A549 (cell line): ENCODE measurements at regions not wholly inside any gene's neighbourhood (a gene's known extent, or its start where the extent isn't known, plus 50 kb on each side); places are given as distances from the start of the nearest gene placed in this dataset.

ENCODE experiments used
- ATAC-seq, 2 experiments: fragments of 200-7000 bp in 1 of 2; fragments of >200 bp in 1 of 2; cut with Nextera tagmentation in 1 of 2; cut with Tn5 transposase in 1 of 2; 3 replicates each; pipeline versions ENCODE4 v1.8.0 to v1.9.1; 2018 to 2020; ENCODE audit warnings: mild to moderate bottlenecking in 1 of 2, moderate library complexity in 1 of 2
- CTCF ChIA-PET: fragments of 300-600 bp; sonication (Branson Sonifier 250); formaldehyde crosslinking; extraction: SDS; loops from one replicate; lab custom pipeline; 2021; ENCODE audit warnings: antibody characterized with exemption, inconsistent platforms; lab: Yijun Ruan, JAX
- POLR2A ChIA-PET: fragments of 350-600 bp; formaldehyde crosslinking; extraction: SDS; loops from one replicate; lab custom pipeline; 2021; ENCODE audit warnings: antibody characterized with exemption, inconsistent platforms; lab: Yijun Ruan, JAX
- DNase-seq, 2 experiments: peaks; one replicate each; pipeline versions ENCODE4 v3.0.0 to v3.0.0-alpha.2; 2011 to 2016; ENCODE audit warnings: low read depth in 1 of 2, low spot score in 1 of 2
- FAIRE-seq: peaks from 2 replicates; lab custom pipeline; 2011; peaks lifted over from hg19 to GRCh38; lab: Jason Lieb, UNC
- H3K27ac ChIP-seq, 2 experiments: fragments of >200 bp; sonication (Bioruptor Twin); formaldehyde crosslinking; 3 replicates each; pipeline ENCODE4 v1.5.1; 2016 to 2017
- H3K4me1 ChIP-seq: fragments of >200 bp; sonication (Bioruptor Twin); formaldehyde crosslinking; 3 replicates; pipeline ENCODE4 v1.6.1; 2016
- H3K4me2 ChIP-seq: fragments of >200 bp; sonication (Bioruptor Twin); formaldehyde crosslinking; 3 replicates; pipeline ENCODE4 v1.6.1; 2016
- H3K4me3 ChIP-seq: fragments of >200 bp; sonication (Bioruptor Twin); formaldehyde crosslinking; 3 replicates; pipeline ENCODE4 v1.5.1; 2016
- H3K9me3 ChIP-seq: fragments of >200 bp; sonication (Bioruptor Twin); formaldehyde crosslinking; 3 replicates; pipeline ENCODE4 v1.6.1; 2016
- CBX2 ChIP-seq: fragments of 200-600 bp; sonication (generic); IDR thresholded peaks from 2 replicates; pipeline ENCODE4 v1.6.1; 2016; ENCODE audit warnings: low read depth, mild to moderate bottlenecking, borderline replicate concordance
- CEBPB ChIP-seq, 2 experiments: fragments of >200 bp in 1 of 2; sonication (Bioruptor Twin) in 1 of 2; formaldehyde crosslinking in 1 of 2; IDR thresholded peaks; 2 replicates each; pipeline ENCODE4 v1.6.1; 2012 to 2016
- EHF ChIP-seq: fragments of 250-450 bp; sonication (Bioruptor Pico); IDR thresholded peaks from 2 replicates; pipeline ENCODE4 v1.5.0; 2020; ENCODE audit warnings: mild to moderate bottlenecking
- EHMT2 ChIP-seq: fragments of 200-600 bp; sonication (generic); IDR thresholded peaks from 2 replicates; pipeline ENCODE4 v1.6.1; 2016; ENCODE audit warnings: antibody characterized with exemption, low read depth, mild to moderate bottlenecking, moderate library complexity
- EP300 ChIP-seq, 2 experiments: fragments of >200 bp; sonication (Bioruptor Twin); formaldehyde crosslinking; IDR thresholded peaks; 2 replicates in 1 of 2; 3 replicates in 1 of 2; pipeline ENCODE4 v1.6.1; 2016 to 2017
- ESRRA ChIP-seq: fragments of 150-350 bp; IDR thresholded peaks from 2 replicates; pipeline ENCODE4 v1.6.1; 2014; ENCODE audit warnings: mild to moderate bottlenecking, low read length, borderline replicate concordance
- FOSB ChIP-seq: fragments of 250-450 bp; sonication (Bioruptor Pico); IDR thresholded peaks from 2 replicates; pipeline ENCODE4 v1.5.0; 2020; ENCODE audit warnings: mild to moderate bottlenecking, moderate library complexity
- FOXS1 ChIP-seq: fragments of 250-450 bp; sonication (Bioruptor Pico); IDR thresholded peaks from 2 replicates; pipeline ENCODE4 v1.5.0; 2020; ENCODE audit warnings: mild to moderate bottlenecking, moderate library complexity
- HOXA7 ChIP-seq: fragments of 250-450 bp; sonication (Bioruptor Pico); IDR thresholded peaks from 2 replicates; pipeline ENCODE4 v1.5.0; 2020; ENCODE audit warnings: mild to moderate bottlenecking, moderate library complexity
- HOXB13 ChIP-seq: fragments of 250-450 bp; sonication (Bioruptor Pico); IDR thresholded peaks from 2 replicates; pipeline ENCODE4 v1.5.0; 2020; ENCODE audit warnings: low read depth, mild to moderate bottlenecking, moderate library complexity
- JUNB ChIP-seq: fragments of >200 bp; sonication (Bioruptor Twin); formaldehyde crosslinking; IDR thresholded peaks from 2 replicates; pipeline ENCODE4 v1.6.1; 2016
- KDM1A ChIP-seq: fragments of 200-600 bp; sonication (generic); IDR thresholded peaks from 2 replicates; pipeline ENCODE4 v1.6.1; 2016; ENCODE audit warnings: low read depth, mild to moderate bottlenecking
- MAZ ChIP-seq: fragments of 150-350 bp; IDR thresholded peaks from 2 replicates; pipeline ENCODE4 v1.6.1; 2014; ENCODE audit warnings: antibody characterized with exemption, low read depth, low read length, borderline replicate concordance
- MYC ChIP-seq: IDR thresholded peaks from 2 replicates; pipeline ENCODE4 v1.6.1; 2012; ENCODE audit warnings: mild to moderate bottlenecking, inconsistent platforms, low read length, improper control_type of control experiment, borderline replicate concordance
- NFE2L2 ChIP-seq: fragments of 150-350 bp; conservative IDR thresholded peaks from 2 replicates; pipeline ENCODE4 v1.6.1; 2014; ENCODE audit warnings: low read length
- RAD21 ChIP-seq, 2 experiments: fragments of >200 bp in 1 of 2; sonication (Bioruptor Twin) in 1 of 2; formaldehyde crosslinking in 1 of 2; IDR thresholded peaks in 1 of 2; conservative IDR thresholded peaks in 1 of 2; 2 replicates in 1 of 2; 3 replicates in 1 of 2; pipeline ENCODE4 v1.6.1; 2012 to 2018; ENCODE audit warnings: inconsistent platforms in 1 of 2
- RARB ChIP-seq: fragments of 250-450 bp; sonication (Bioruptor Pico); IDR thresholded peaks from 2 replicates; pipeline ENCODE4 v1.8.0; 2021; ENCODE audit warnings: mild to moderate bottlenecking, moderate library complexity
- SREBF2 ChIP-seq: fragments of 450-650 bp; IDR thresholded peaks from 2 replicates; pipeline ENCODE4 v1.6.1; 2014; ENCODE audit warnings: mild to moderate bottlenecking, moderate library complexity
- TP53 ChIP-seq: fragments of 250-450 bp; sonication (Bioruptor Pico); IDR thresholded peaks from 2 replicates; pipeline ENCODE4 v1.5.0; 2021; ENCODE audit warnings: mild to moderate bottlenecking, moderate library complexity
- ZFP36 ChIP-seq: fragments of 450-650 bp; IDR thresholded peaks from 2 replicates; pipeline ENCODE4 v1.6.1; 2014; ENCODE audit warnings: borderline replicate concordance; ENCODE audit not compliant: partially characterized antibody
- ZSCAN20 ChIP-seq: fragments of 250-450 bp; sonication (Bioruptor Pico); IDR thresholded peaks from 2 replicates; pipeline ENCODE4 v1.8.0; 2022; ENCODE audit warnings: mild to moderate bottlenecking, moderate library complexity
- WGBS: methylation state at CpG from one replicate; pipeline ENCODE4 v1.1.6; 2017; ENCODE audit errors: missing lambda C conversion rate; 5-methylcytosine and 5-hydroxymethylcytosine counted together
- TF ChIP-seq, protein P1 (sequence below): fragments of 450-650 bp; IDR thresholded peaks from 2 replicates; pipeline ENCODE4 v1.6.1; 2014; ENCODE audit warnings: antibody characterized with exemption
- TF ChIP-seq, protein P2 (sequence below): IDR thresholded peaks from 2 replicates; pipeline ENCODE4 v1.6.1; 2012
- TF ChIP-seq, protein P3 (sequence below): fragments of 150-350 bp; IDR thresholded peaks from 2 replicates; pipeline ENCODE4 v1.6.1; 2014; ENCODE audit warnings: low read depth, mild to moderate bottlenecking, low read length
- TF ChIP-seq, protein P4 (sequence below): fragments of 200-600 bp; sonication (generic); IDR thresholded peaks from 2 replicates; pipeline ENCODE4 v1.6.1; 2016; ENCODE audit warnings: antibody characterized with exemption, mild to moderate bottlenecking, moderate library complexity
- TF ChIP-seq, protein P5 (sequence below): fragments of >200 bp; sonication (Bioruptor Twin); formaldehyde crosslinking; IDR thresholded peaks from 2 replicates; pipeline ENCODE4 v1.6.1; 2016

DNA sequence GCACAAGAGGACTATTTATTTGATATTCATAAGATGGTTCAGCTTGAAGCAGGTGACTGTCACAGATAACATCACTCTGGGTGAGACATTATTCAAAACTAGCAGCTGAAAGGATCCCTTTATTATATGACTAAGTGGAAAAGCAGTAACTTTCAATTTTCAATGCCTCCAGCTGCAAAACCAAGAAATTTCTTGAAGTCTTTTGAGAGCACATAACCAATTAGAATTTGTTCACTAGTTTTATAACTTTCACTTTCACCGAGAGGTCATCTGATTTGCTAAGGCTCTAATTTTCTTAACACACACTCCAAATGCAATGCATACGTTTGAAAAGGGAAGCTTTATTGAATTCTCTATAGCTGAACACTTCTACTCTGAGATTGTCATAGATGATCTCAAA lies 88.6 kb upstream of the KLF14 start:
- H3K27ac ChIP-seq, result no peak overlapping the region
- ATAC-seq, result no peak

DNA sequence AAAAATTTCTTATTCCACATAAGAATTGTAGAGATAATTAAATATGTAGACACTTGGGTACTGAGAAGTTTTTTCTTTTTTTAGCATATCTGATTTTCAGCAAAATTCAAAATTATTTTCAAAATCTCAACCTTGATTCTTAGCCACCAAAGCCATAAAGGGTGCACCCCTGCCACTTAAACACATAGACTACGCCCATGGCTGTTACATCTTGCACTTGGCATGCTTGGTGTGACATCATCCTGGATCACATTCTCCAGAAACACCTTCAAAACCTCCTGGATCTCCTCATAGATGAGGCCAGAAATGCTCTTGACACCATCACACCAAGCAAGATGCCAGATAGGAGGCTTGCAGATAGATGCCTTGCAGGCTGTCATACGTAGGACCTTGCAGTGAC lies 89.1 kb upstream of the KLF14 start:
- Histone ChIP-seq H3K4me1 (no peaks in the 10 kb centered on the region), H3K4me2 (no peak overlapping the region), H3K27ac (no peak overlapping the region), H3K9me3 (peaks cover 16% of the 10 kb centered on the region; the same call in 1 of the 3 replicates), H3K4me3 (no peak overlapping the region)
- DNase-seq (no peak), FAIRE-seq (no peak), ATAC-seq (no peak)
- ChIA-PET CTCF (interaction anchor here (1.8 to 2.1 kb wide), 2 partner anchors 8 to 10 kb away, joined by 7 to 8 read pairs; no protein-coding TSS in a partner anchor), POLR2A (no interaction called here)
- WGBS, result 90% methylated on average over 2 of the region's 2 CpGs
- TF ChIP-seq, protein P1, sequence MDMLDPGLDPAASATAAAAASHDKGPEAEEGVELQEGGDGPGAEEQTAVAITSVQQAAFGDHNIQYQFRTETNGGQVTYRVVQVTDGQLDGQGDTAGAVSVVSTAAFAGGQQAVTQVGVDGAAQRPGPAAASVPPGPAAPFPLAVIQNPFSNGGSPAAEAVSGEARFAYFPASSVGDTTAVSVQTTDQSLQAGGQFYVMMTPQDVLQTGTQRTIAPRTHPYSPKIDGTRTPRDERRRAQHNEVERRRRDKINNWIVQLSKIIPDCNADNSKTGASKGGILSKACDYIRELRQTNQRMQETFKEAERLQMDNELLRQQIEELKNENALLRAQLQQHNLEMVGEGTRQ, result no peak
- no peak for TF ChIP-seq EP300 (IDR thresholded peaks at IDR 0.05)
- no peak for TF ChIP-seq CEBPB (IDR thresholded peaks at IDR 0.05)
- no peak for TF ChIP-seq RARB
- no peak for TF ChIP-seq JUNB
- TF ChIP-seq EHF, result no peak
- TF ChIP-seq HOXB13 (CRISPR knock-in tag), result no peak
- TF ChIP-seq, protein P2, sequence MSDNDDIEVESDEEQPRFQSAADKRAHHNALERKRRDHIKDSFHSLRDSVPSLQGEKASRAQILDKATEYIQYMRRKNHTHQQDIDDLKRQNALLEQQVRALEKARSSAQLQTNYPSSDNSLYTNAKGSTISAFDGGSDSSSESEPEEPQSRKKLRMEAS, result no peak
- no peak for TF ChIP-seq RAD21 (conservative IDR thresholded peaks at IDR 0.05 in 1 of 2, IDR thresholded peaks at IDR 0.05 in 1 of 2)
- TF ChIP-seq, protein P3, sequence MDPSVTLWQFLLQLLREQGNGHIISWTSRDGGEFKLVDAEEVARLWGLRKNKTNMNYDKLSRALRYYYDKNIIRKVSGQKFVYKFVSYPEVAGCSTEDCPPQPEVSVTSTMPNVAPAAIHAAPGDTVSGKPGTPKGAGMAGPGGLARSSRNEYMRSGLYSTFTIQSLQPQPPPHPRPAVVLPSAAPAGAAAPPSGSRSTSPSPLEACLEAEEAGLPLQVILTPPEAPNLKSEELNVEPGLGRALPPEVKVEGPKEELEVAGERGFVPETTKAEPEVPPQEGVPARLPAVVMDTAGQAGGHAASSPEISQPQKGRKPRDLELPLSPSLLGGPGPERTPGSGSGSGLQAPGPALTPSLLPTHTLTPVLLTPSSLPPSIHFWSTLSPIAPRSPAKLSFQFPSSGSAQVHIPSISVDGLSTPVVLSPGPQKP, result no peak
- no peak for TF ChIP-seq FOXS1

More for the DNA sequence above, 88.6 kb upstream of the KLF14 start:
- Histone ChIP-seq H3K4me3 (no peak overlapping the region), H3K4me1 (no peaks in the 10 kb centered on the region), H3K4me2 (no peak overlapping the region), H3K9me3 (peaks cover 15% of the 10 kb centered on the region; the same call in 1 of the 3 replicates)
- CTCF ChIA-PET, result interaction anchor here (1.3 to 2.1 kb wide), 3 partner anchors 9 to 14 kb away, joined by 3 to 8 read pairs (median 7); no protein-coding TSS in a partner anchor
- DNase-seq, result no peak
- no peak for TF ChIP-seq SREBF2
- no peak for TF ChIP-seq FOSB (CRISPR knock-in tag)
- TF ChIP-seq HOXA7 (CRISPR knock-in tag), result no peak
- TF ChIP-seq RAD21 (conservative IDR thresholded peaks at IDR 0.05 in 1 of 2, IDR thresholded peaks at IDR 0.05 in 1 of 2), result no peak
- WGBS, result 61% methylated on average over 2 of the region's 2 CpGs
- FAIRE-seq, result no peak
- POLR2A ChIA-PET, result no interaction called here

DNA sequence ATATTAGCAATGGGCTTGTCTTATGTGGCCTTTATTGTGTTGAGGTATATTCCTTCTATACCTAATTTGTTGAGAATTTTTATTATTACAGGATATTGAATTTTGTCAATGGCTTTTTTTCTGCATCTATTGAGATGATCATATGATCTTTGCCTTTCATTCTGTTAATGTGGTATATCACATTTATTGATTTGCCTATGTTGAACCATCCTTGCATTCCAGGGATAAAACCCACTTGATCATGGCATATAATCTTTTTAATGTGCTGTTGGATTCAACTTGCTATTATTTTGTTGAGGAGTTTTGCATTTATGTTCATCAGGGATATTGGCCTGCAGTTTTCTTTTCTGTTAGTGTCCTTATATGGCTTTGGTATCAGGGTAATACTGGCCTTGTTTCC lies 91.8 kb upstream of the KLF14 start:
- ChIA-PET POLR2A (no interaction called here), CTCF (no interaction called here)
- FAIRE-seq (no peak), ATAC-seq (no peak), DNase-seq (no peak)
- H3K4me3 ChIP-seq, result no peak overlapping the region
- H3K4me2 ChIP-seq, result no peak overlapping the region
- H3K4me1 ChIP-seq, result no peaks in the 10 kb centered on the region
- H3K9me3 ChIP-seq, result peaks cover 17% of the 10 kb centered on the region; the same call in 1 of the 3 replicates
- no peak overlapping the region for H3K27ac ChIP-seq
- TF ChIP-seq MAZ (no peak), MYC (no peak), NFE2L2 (no peak), SREBF2 (no peak), EHMT2 (no peak), CBX2 (no peak), HOXB13 (CRISPR knock-in tag) (no peak), TP53 (no peak), KDM1A (no peak), ESRRA (no peak), ZSCAN20 (CRISPR knock-in tag) (no peak), EP300 (IDR thresholded peaks at IDR 0.05) (no peak), ZFP36 (no peak)
- TF ChIP-seq, protein P1, result no peak
- TF ChIP-seq, protein P4, sequence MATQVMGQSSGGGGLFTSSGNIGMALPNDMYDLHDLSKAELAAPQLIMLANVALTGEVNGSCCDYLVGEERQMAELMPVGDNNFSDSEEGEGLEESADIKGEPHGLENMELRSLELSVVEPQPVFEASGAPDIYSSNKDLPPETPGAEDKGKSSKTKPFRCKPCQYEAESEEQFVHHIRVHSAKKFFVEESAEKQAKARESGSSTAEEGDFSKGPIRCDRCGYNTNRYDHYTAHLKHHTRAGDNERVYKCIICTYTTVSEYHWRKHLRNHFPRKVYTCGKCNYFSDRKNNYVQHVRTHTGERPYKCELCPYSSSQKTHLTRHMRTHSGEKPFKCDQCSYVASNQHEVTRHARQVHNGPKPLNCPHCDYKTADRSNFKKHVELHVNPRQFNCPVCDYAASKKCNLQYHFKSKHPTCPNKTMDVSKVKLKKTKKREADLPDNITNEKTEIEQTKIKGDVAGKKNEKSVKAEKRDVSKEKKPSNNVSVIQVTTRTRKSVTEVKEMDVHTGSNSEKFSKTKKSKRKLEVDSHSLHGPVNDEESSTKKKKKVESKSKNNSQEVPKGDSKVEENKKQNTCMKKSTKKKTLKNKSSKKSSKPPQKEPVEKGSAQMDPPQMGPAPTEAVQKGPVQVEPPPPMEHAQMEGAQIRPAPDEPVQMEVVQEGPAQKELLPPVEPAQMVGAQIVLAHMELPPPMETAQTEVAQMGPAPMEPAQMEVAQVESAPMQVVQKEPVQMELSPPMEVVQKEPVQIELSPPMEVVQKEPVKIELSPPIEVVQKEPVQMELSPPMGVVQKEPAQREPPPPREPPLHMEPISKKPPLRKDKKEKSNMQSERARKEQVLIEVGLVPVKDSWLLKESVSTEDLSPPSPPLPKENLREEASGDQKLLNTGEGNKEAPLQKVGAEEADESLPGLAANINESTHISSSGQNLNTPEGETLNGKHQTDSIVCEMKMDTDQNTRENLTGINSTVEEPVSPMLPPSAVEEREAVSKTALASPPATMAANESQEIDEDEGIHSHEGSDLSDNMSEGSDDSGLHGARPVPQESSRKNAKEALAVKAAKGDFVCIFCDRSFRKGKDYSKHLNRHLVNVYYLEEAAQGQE, result no peak
- TF ChIP-seq, protein P5, sequence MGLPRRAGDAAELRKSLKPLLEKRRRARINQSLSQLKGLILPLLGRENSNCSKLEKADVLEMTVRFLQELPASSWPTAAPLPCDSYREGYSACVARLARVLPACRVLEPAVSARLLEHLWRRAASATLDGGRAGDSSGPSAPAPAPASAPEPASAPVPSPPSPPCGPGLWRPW, result no peak
